H1 (cell line): ENCODE measurements at regions not wholly inside any gene's neighbourhood (a gene's known extent, or its start where the extent isn't known, plus 50 kb on each side); places are given as distances from the start of the nearest gene placed in this dataset.
A peak's percentile ranks its signal among the peaks of the same experiment; 100 is the strongest.

ENCODE experiments used
- CTCF ChIA-PET: fragments of 300-600 bp; sonication (Branson Sonifier 250); formaldehyde crosslinking; loops from one replicate; lab custom pipeline; 2021; ENCODE audit not compliant: partially characterized antibody; lab: Charles Lee
- POLR2A ChIA-PET: fragments of 300-600 bp; sonication (Branson Sonifier 250); formaldehyde crosslinking; loops from one replicate; lab custom pipeline; 2021; ENCODE audit warnings: inconsistent platforms; ENCODE audit not compliant: partially characterized antibody; lab: Charles Lee
- DNase-seq, 2 experiments: peaks; one replicate each; pipeline versions ENCODE4 v3.0.0 to v3.0.0-alpha.2; 2010 to 2022; ENCODE audit warnings: low spot score in 2 of 2, low read depth in 1 of 2, mixed read lengths in 1 of 2
- FAIRE-seq: peaks from 2 replicates; lab custom pipeline; 2011; peaks lifted over from hg19 to GRCh38; lab: Jason Lieb, UNC
- H2AFZ ChIP-seq: 2 replicates; pipeline ENCODE4 v1.8.1; 2012; ENCODE audit warnings: low read length, inconsistent platforms
- H2AK5ac ChIP-seq: 2 replicates; pipeline ENCODE4 v1.6.1; 2013; ENCODE audit warnings: low read depth, low read length
- H2BK120ac ChIP-seq: replicated peaks from 2 replicates; pipeline ENCODE3; 2013; ENCODE audit warnings: low read depth, low read length, inconsistent platforms
- H2BK12ac ChIP-seq: 2 replicates; pipeline ENCODE4 v1.6.1; 2013; ENCODE audit warnings: low read depth, low read length
- H2BK15ac ChIP-seq: 2 replicates; pipeline ENCODE4 v1.6.1; 2013; ENCODE audit warnings: low read length
- H2BK20ac ChIP-seq: 2 replicates; pipeline ENCODE4 v1.6.1; 2013; ENCODE audit warnings: low read length
- H2BK5ac ChIP-seq: 2 replicates; pipeline ENCODE4 v1.6.1; 2013; ENCODE audit warnings: low read depth, low read length
- H3K14ac ChIP-seq: 2 replicates; pipeline ENCODE4 v1.6.1; 2013; ENCODE audit warnings: inconsistent platforms; ENCODE audit not compliant: insufficient read length
- H3K18ac ChIP-seq: 2 replicates; pipeline ENCODE4 v1.6.1; 2013; ENCODE audit warnings: low read length; ENCODE audit errors: extremely low read depth
- H3K23ac ChIP-seq: 2 replicates; pipeline ENCODE4 v1.6.1; 2013; ENCODE audit warnings: inconsistent platforms; ENCODE audit not compliant: insufficient read length
- H3K23me2 ChIP-seq: 2 replicates; pipeline ENCODE4 v1.6.1; 2013; ENCODE audit warnings: low read depth, low read length
- H3K27ac ChIP-seq: 2 replicates; pipeline ENCODE4 v1.6.1; 2011; ENCODE audit warnings: low read depth, low read length, inconsistent platforms
- H3K27me3 ChIP-seq, 4 experiments: replicated peaks in 1 of 4; 1 replicate in 1 of 4; 2 replicates in 3 of 4; pipeline versions ENCODE4 v1.6.1 to v1.8.1; 2011 to 2013; ENCODE audit warnings: low read length in 3 of 4, mild to moderate bottlenecking in 3 of 4, inconsistent platforms in 2 of 4, mixed read lengths in 2 of 4, moderate library complexity in 1 of 4; ENCODE audit not compliant: control insufficient read depth in 3 of 4, insufficient read depth in 3 of 4; ENCODE audit errors: extremely low read depth in 1 of 4
- H3K36me3 ChIP-seq, 4 experiments: 2 replicates each; pipeline versions ENCODE4 v1.6.1 to v1.8.1; 2011 to 2013; ENCODE audit warnings: mild to moderate bottlenecking in 4 of 4, low read length in 3 of 4, moderate library complexity in 2 of 4, control low read depth in 1 of 4, inconsistent platforms in 1 of 4; ENCODE audit not compliant: insufficient read depth in 4 of 4, control insufficient read depth in 2 of 4
- H3K4ac ChIP-seq: replicated peaks from 2 replicates; pipeline ENCODE3; 2013; ENCODE audit warnings: low read length, low read depth, mixed read lengths, inconsistent platforms; ENCODE audit not compliant: insufficient read length
- H3K4me1 ChIP-seq, 4 experiments: replicated peaks in 1 of 4; 1 replicate in 1 of 4; 2 replicates in 3 of 4; pipeline versions ENCODE4 v1.6.1 to v1.8.1; 2011 to 2013; ENCODE audit warnings: low read length in 3 of 4, inconsistent platforms in 2 of 4, mixed read lengths in 1 of 4; ENCODE audit not compliant: insufficient read depth in 4 of 4, control insufficient read depth in 3 of 4
- H3K4me2 ChIP-seq, 2 experiments: 2 replicates each; pipeline versions ENCODE4 v1.6.1 to v1.8.1; 2011 to 2013; ENCODE audit warnings: low read depth in 2 of 2, low read length in 2 of 2, control low read depth in 1 of 2, inconsistent platforms in 1 of 2, mild to moderate bottlenecking in 1 of 2; ENCODE audit not compliant: insufficient read depth in 1 of 2
- H3K4me3 ChIP-seq, 4 experiments: fragments of 200-600, 300-600 bp in 1 of 4; sonication (generic), shearing (Covaris generic), sonication (Bioruptor Twin) in 1 of 4; 2 replicates each; pipeline versions ENCODE4 v1.5.1 to v1.8.1; 2011 to 2016; ENCODE audit warnings: low read length in 4 of 4, low read depth in 3 of 4, control low read depth in 2 of 4, inconsistent platforms in 2 of 4, mild to moderate bottlenecking in 2 of 4, mixed read lengths in 1 of 4, moderate library complexity in 1 of 4; ENCODE audit not compliant: insufficient read depth in 2 of 4; ENCODE audit errors: extremely low read depth in 1 of 4
- H3K56ac ChIP-seq: replicated peaks from 2 replicates; pipeline ENCODE3; 2013; ENCODE audit warnings: low read depth, mild to moderate bottlenecking, mixed read lengths, low read length, inconsistent platforms; ENCODE audit not compliant: insufficient read length
- H3K79me1 ChIP-seq: 2 replicates; pipeline ENCODE4 v1.6.1; 2013; ENCODE audit warnings: low read depth, low read length, control low read depth
- H3K79me2 ChIP-seq, 2 experiments: 2 replicates each; pipeline versions ENCODE4 v1.6.1 to v1.8.1; 2012 to 2013; ENCODE audit warnings: low read length in 2 of 2, mild to moderate bottlenecking in 2 of 2, inconsistent platforms in 1 of 2; ENCODE audit not compliant: insufficient read depth in 2 of 2, control insufficient read depth in 1 of 2
- H3K9ac ChIP-seq, 4 experiments: replicated peaks in 1 of 4; 1 replicate in 1 of 4; 2 replicates in 3 of 4; pipeline versions ENCODE4 v1.6.1 to v1.8.1; 2011 to 2013; ENCODE audit warnings: low read depth in 3 of 4, low read length in 3 of 4, control low read depth in 2 of 4, mild to moderate bottlenecking in 2 of 4, moderate library complexity in 2 of 4, inconsistent platforms in 1 of 4; ENCODE audit errors: extremely low read depth in 1 of 4
- H3K9me3 ChIP-seq, 2 experiments: 2 replicates each; pipeline versions ENCODE4 v1.6.1 to v1.8.1; 2012 to 2013; ENCODE audit warnings: mild to moderate bottlenecking in 2 of 2, moderate library complexity in 2 of 2, control low read depth in 1 of 2, inconsistent platforms in 1 of 2, low read depth in 1 of 2, low read length in 1 of 2, mixed read lengths in 1 of 2; ENCODE audit not compliant: insufficient read depth in 2 of 2
- H4K20me1 ChIP-seq, 2 experiments: replicated peaks in 1 of 2; 2 replicates each; pipeline versions ENCODE3 to v1.8.1; 2011 to 2013; ENCODE audit warnings: inconsistent platforms in 2 of 2, low read length in 2 of 2, mild to moderate bottlenecking in 1 of 2; ENCODE audit not compliant: insufficient read depth in 2 of 2, control insufficient read depth in 1 of 2
- H4K5ac ChIP-seq: 2 replicates; pipeline ENCODE4 v1.6.1; 2013; ENCODE audit warnings: low read length, low read depth, mixed read lengths, inconsistent platforms; ENCODE audit not compliant: insufficient read length
- H4K8ac ChIP-seq: 2 replicates; pipeline ENCODE4 v1.8.0; 2013; ENCODE audit warnings: mild to moderate bottlenecking, moderate library complexity, low read length, inconsistent platforms; ENCODE audit not compliant: insufficient read depth; ENCODE audit errors: extremely low read depth
- H4K91ac ChIP-seq: replicated peaks from 2 replicates; pipeline ENCODE3; 2013; ENCODE audit warnings: low read length, mixed read lengths, inconsistent platforms; ENCODE audit not compliant: insufficient read length
- ATF2 ChIP-seq: IDR thresholded peaks from 2 replicates; pipeline ENCODE4 v1.6.1; 2012; ENCODE audit warnings: low read length, inconsistent platforms
- BRCA1 ChIP-seq: IDR thresholded peaks from 2 replicates; pipeline ENCODE4 v1.6.1; 2012; ENCODE audit warnings: low read depth, low read length, improper control_type of control experiment
- CBX8 ChIP-seq: fragments of 300-800, 300-1000 bp; sonication (generic); IDR thresholded peaks from 2 replicates; pipeline ENCODE4 v1.7.1; 2016; ENCODE audit warnings: low read depth, low read length, borderline replicate concordance
- CREB1 ChIP-seq: IDR thresholded peaks from 2 replicates; pipeline ENCODE4 v1.6.1; 2012; ENCODE audit warnings: inconsistent platforms
- E2F6 ChIP-seq: IDR thresholded peaks from 2 replicates; pipeline ENCODE4 v1.6.1; 2012; ENCODE audit warnings: inconsistent platforms
- KDM4A ChIP-seq: IDR thresholded peaks from one replicate; pipeline ENCODE4 v1.7.1; 2012; ENCODE audit warnings: low read depth, mild to moderate bottlenecking, moderate library complexity, low read length, inconsistent platforms; ENCODE audit not compliant: severe bottlenecking
- SP2 ChIP-seq: IDR thresholded peaks from 2 replicates; pipeline ENCODE4 v1.6.1; 2012; ENCODE audit warnings: mild to moderate bottlenecking, low read length, inconsistent platforms
- SUZ12 ChIP-seq: fragments of 200-600 bp; sonication (generic); IDR thresholded peaks from 2 replicates; pipeline ENCODE4 v1.6.1; 2012; ENCODE audit warnings: mild to moderate bottlenecking, inconsistent platforms, low read length, moderate library complexity, mixed read lengths
- TBP ChIP-seq: IDR thresholded peaks from 2 replicates; pipeline ENCODE4 v1.6.1; 2011; ENCODE audit warnings: low read depth, low read length, improper control_type of control experiment
- WGBS, 2 experiments: shearing (Covaris generic) in 1 of 2; methylation state at CpG; one replicate each; pipeline versions ENCODE4 v1.1.6 to v1.1.7; 2013 to 2015; ENCODE audit warnings: low lambda C conversion rate in 2 of 2, mixed read lengths in 2 of 2, inconsistent platforms in 1 of 2, low coverage in 1 of 2, missing lambda C conversion rate in 1 of 2; ENCODE audit not compliant: insufficient replicate concordance in 2 of 2, insufficient coverage in 1 of 2, insufficient read length in 1 of 2; ENCODE audit errors: extremely low coverage in 1 of 2, missing lambda C conversion rate in 1 of 2; 5-methylcytosine and 5-hydroxymethylcytosine counted together

- Histone ChIP-seq H3K18ac (no peak overlapping the region), H3K79me2 (no peaks in the 10 kb centered on the region), H3K27ac (no peak overlapping the region), H3K9me3 (no peaks in the 10 kb centered on the region), H3K27me3 (no peaks in the 10 kb centered on the region), H3K23me2 (no peaks in the 10 kb centered on the region), H4K91ac (no peak overlapping the region), H3K14ac (no peak overlapping the region), H4K20me1 (no peaks in the 10 kb centered on the region), H4K5ac (no peak overlapping the region), H2BK15ac (no peak overlapping the region), H3K4ac (no peak overlapping the region), H3K23ac (no peak overlapping the region), H3K4me1 (no peaks in the 10 kb centered on the region), H3K79me1 (no peaks in the 10 kb centered on the region), H2BK5ac (no peak overlapping the region), H3K4me2 (no peak overlapping the region), H4K8ac (no peak overlapping the region), H2BK120ac (no peak overlapping the region), H2AFZ (0 out of 2 replicates have a peak overlapping the region, but pooled peaks have one; percentile 3), H3K56ac (no peak overlapping the region), H3K36me3 (no peaks in the 10 kb centered on the region), H3K9ac (no peak overlapping the region), H2BK12ac (no peak overlapping the region), H2AK5ac (no peak overlapping the region), H2BK20ac (no peak overlapping the region), H3K4me3 (no peak overlapping the region)
- DNase-seq, result no peak
- CTCF ChIA-PET, result interaction anchor here (0.9 to 1.4 kb wide), 2 partner anchors 57 to 116 kb away, joined by 3 to 4 read pairs; no protein-coding TSS in a partner anchor
- WGBS, 2 experiments, result 83% methylated on average over 8 of the region's 8 CpGs; no CpG with 5 or more reads in 1 of the 2 experiments
- no peak for FAIRE-seq
- POLR2A ChIA-PET, result no interaction called here
- TF ChIP-seq ATF2, result no peak
- TF ChIP-seq CBX8, result no peak
- TF ChIP-seq KDM4A, result no peak
- TF ChIP-seq BRCA1, result no peak
- no peak for TF ChIP-seq SUZ12
- no peak for TF ChIP-seq SP2
- no peak for TF ChIP-seq E2F6
- no peak for TF ChIP-seq CREB1
- TF ChIP-seq TBP, result no peak
Observed at GRCh38 chr2:47964722-47965434, 58.6 kb upstream of the FBXO11 start.
